ENCODE measurements at regions not wholly inside any gene's neighbourhood (a gene's known extent, or its start where the extent isn't known, plus 50 kb on each side); places are given as distances from the start of the nearest gene placed in this dataset.
"Not testable (repeated sequence)": the region's sequence is repeated elsewhere in the genome, so short reads cannot be mapped to it uniquely, and the experiment has no call there.

GRCh38 chr7:110442381-110442837 is 648.5 kb upstream of the LRRN3 start:
- Histone ChIP-seq H3K4me3 (ENCODE audit: low read depth, low read length) (no peak overlapping the region), H3K27me3 (ENCODE audit: control insufficient read depth, insufficient read depth, low read length) (no peaks in the 10 kb centered on the region), H3K36me3 (ENCODE audit: control insufficient read depth, insufficient read depth, low read length) (no peaks in the 10 kb centered on the region)
- TF ChIP-seq CTCF (IDR thresholded peaks at IDR 0.05; ENCODE audit: insufficient read depth, low read length, poor library complexity, severe bottlenecking): peak; percentile 86
- DNase-seq (ENCODE audit: low read depth): peak; percentile 21

- H3K27me3 ChIP-seq (ENCODE audit: control insufficient read depth, insufficient read depth, low read length): no peaks in the 10 kb centered on the region
- no peaks in the 10 kb centered on the region for H3K36me3 ChIP-seq (ENCODE audit: control insufficient read depth, insufficient read depth, low read length)
- DNase-seq (ENCODE audit: low read depth): no peak
- H3K4me3 ChIP-seq (ENCODE audit: low read depth, low read length): no peak overlapping the region
- TF ChIP-seq CTCF (IDR thresholded peaks at IDR 0.05; ENCODE audit: insufficient read depth, low read length, poor library complexity, severe bottlenecking): no peak
Observed at GRCh38 chr7:110446658-110447057, 644.3 kb upstream of the LRRN3 start.

- H3K4me3 ChIP-seq (ENCODE audit: low read depth, low read length): no peak overlapping the region
- DNase-seq (ENCODE audit: low read depth): no peak
- H3K27me3 ChIP-seq (ENCODE audit: control insufficient read depth, insufficient read depth, low read length): no peaks in the 10 kb centered on the region
Observed at GRCh38 chr7:110448918-110449317, 642.0 kb upstream of the LRRN3 start.

GRCh38 chr7:110454713-110455112 is 636.2 kb upstream of the LRRN3 start:
- H3K27me3 ChIP-seq (ENCODE audit: control insufficient read depth, insufficient read depth, low read length): no peaks in the 10 kb centered on the region
- H3K4me3 ChIP-seq (ENCODE audit: low read depth, low read length): no peak overlapping the region
- TF ChIP-seq CTCF (IDR thresholded peaks at IDR 0.05; ENCODE audit: insufficient read depth, low read length, poor library complexity, severe bottlenecking): no peak
- no peaks in the 10 kb centered on the region for H3K36me3 ChIP-seq (ENCODE audit: control insufficient read depth, insufficient read depth, low read length)
- DNase-seq (ENCODE audit: low read depth): no peak

More at GRCh38 chr7:110448918-110449317, 642.0 kb upstream of the LRRN3 start:
- H3K36me3 ChIP-seq (ENCODE audit: control insufficient read depth, insufficient read depth, low read length): no peaks in the 10 kb centered on the region
- TF ChIP-seq CTCF (IDR thresholded peaks at IDR 0.05; ENCODE audit: insufficient read depth, low read length, poor library complexity, severe bottlenecking): no peak

- no peak for DNase-seq (ENCODE audit: low read depth)
- TF ChIP-seq CTCF (IDR thresholded peaks at IDR 0.05; ENCODE audit: insufficient read depth, low read length, poor library complexity, severe bottlenecking): no peak
- Histone ChIP-seq H3K27me3 (ENCODE audit: control insufficient read depth, insufficient read depth, low read length) (no peaks in the 10 kb centered on the region), H3K36me3 (ENCODE audit: control insufficient read depth, insufficient read depth, low read length) (no peaks in the 10 kb centered on the region), H3K4me3 (ENCODE audit: low read depth, low read length) (no peak overlapping the region)
Observed at GRCh38 chr7:110461621-110462020, 629.3 kb upstream of the LRRN3 start.

- H3K27me3 ChIP-seq (ENCODE audit: control insufficient read depth, insufficient read depth, low read length): no peaks in the 10 kb centered on the region
- no peak for TF ChIP-seq CTCF (IDR thresholded peaks at IDR 0.05; ENCODE audit: insufficient read depth, low read length, poor library complexity, severe bottlenecking)
- no peak for DNase-seq (ENCODE audit: low read depth)
- H3K36me3 ChIP-seq (ENCODE audit: control insufficient read depth, insufficient read depth, low read length): no peaks in the 10 kb centered on the region
- no peak overlapping the region for H3K4me3 ChIP-seq (ENCODE audit: low read depth, low read length)
Observed at GRCh38 chr7:110470420-110470819, 620.5 kb upstream of the LRRN3 start.

GRCh38 chr7:110472419-110472818 is 618.5 kb upstream of the LRRN3 start:
- H3K4me3 ChIP-seq (ENCODE audit: low read depth, low read length); DNase-seq (ENCODE audit: low read depth); H3K36me3 ChIP-seq (ENCODE audit: control insufficient read depth, insufficient read depth, low read length); H3K27me3 ChIP-seq (ENCODE audit: control insufficient read depth, insufficient read depth, low read length): not testable (repeated sequence)
